ENCODE measurements at regions not wholly inside any gene's neighbourhood (a gene's known extent, or its start where the extent isn't known, plus 50 kb on each side); places are given as distances from the start of the nearest gene placed in this dataset.

GRCh38 chr4:20480165-20480947 is 219.9 kb upstream of the PACRGL start:
- DNase-seq (ENCODE audit: low read depth, low spot score) = no peak
- no peaks in the 10 kb centered on the region for H3K9me1 ChIP-seq (replicated peaks; ENCODE audit: control insufficient read depth, extremely low read depth, insufficient read depth, low read length)
- dilution Hi-C loops (cut with MboI; ENCODE audit: extremely low pct_ligation_motif_present, low sequenced_read_pairs) = no loop called here
- no peaks in the 10 kb centered on the region for H3K79me2 ChIP-seq (ENCODE audit: control insufficient read depth, insufficient read depth, low read length)
- H3K27ac ChIP-seq (ENCODE audit: insufficient read depth, low read depth, low read length) = no peak overlapping the region
- no peak overlapping the region for H3K9ac ChIP-seq (replicated peaks; ENCODE audit: extremely low read depth, insufficient read depth, low read length)
- H3K4me2 ChIP-seq (ENCODE audit: insufficient read depth, low read length) = no peak overlapping the region
- H3K4me1 ChIP-seq (ENCODE audit: control insufficient read depth, extremely low read depth, insufficient read depth, low read length) = no peaks in the 10 kb centered on the region
- no peak for TF ChIP-seq CTCF (IDR thresholded peaks at IDR 0.05; ENCODE audit: extremely low read depth in 1 of 2, insufficient read depth in 1 of 2, low read depth in 1 of 2, low read length in 2 of 2)
- no peak for TF ChIP-seq EZH2 (IDR thresholded peaks at IDR 0.05; ENCODE audit: borderline replicate concordance, low read depth, low read length, severe bottlenecking)
- TF ChIP-seq, protein P1, sequence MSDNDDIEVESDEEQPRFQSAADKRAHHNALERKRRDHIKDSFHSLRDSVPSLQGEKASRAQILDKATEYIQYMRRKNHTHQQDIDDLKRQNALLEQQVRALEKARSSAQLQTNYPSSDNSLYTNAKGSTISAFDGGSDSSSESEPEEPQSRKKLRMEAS (IDR thresholded peaks at IDR 0.05; ENCODE audit: insufficient read depth, insufficient read length) = no peak
- TF ChIP-seq POLR2AphosphoS5 (IDR thresholded peaks at IDR 0.05; ENCODE audit: insufficient read depth, low read depth, low read length) = no peak
- TF ChIP-seq MYC (IDR thresholded peaks at IDR 0.05; ENCODE audit: low read depth, low read length) = no peak
- TF ChIP-seq POLR2A (IDR thresholded peaks at IDR 0.05; ENCODE audit: low read depth, low read length) = no peak
- no peak for TF ChIP-seq JUN (IDR thresholded peaks at IDR 0.05; ENCODE audit: borderline replicate concordance, insufficient read depth, insufficient read length, low read depth)
- TF ChIP-seq FOS (IDR thresholded peaks at IDR 0.05; ENCODE audit: borderline replicate concordance, insufficient read depth, low read length) = no peak
- TF ChIP-seq GATA2 (IDR thresholded peaks at IDR 0.05; ENCODE audit: insufficient read depth, insufficient read length, low read depth, low read length) = no peak
- no peak overlapping the region for H2AFZ ChIP-seq (ENCODE audit: low read depth, low read length)
- no peak overlapping the region for H3K4me3 ChIP-seq (replicated peaks in 1 of 3; ENCODE audit: insufficient read depth in 1 of 3, low read depth in 1 of 3, low read length in 3 of 3)
- intact Hi-C loops (cut with micrococcal nuclease) = no loop called here
- no peaks in the 10 kb centered on the region for H3K9me3 ChIP-seq (replicated peaks; ENCODE audit: control insufficient read depth, insufficient read depth, low read length)
- H4K20me1 ChIP-seq (replicated peaks; ENCODE audit: control insufficient read depth, extremely low read depth, insufficient read depth, low read length) = no peaks in the 10 kb centered on the region
- BruUV-seq (replicated peaks) = no TSS peak
- ChIA-PET CTCF (interaction anchor here (0.8 to 1.4 kb wide), 4 partner anchors 11 to 44 kb away, joined by 3 to 4 read pairs (median 3); no protein-coding TSS in a partner anchor), POLR2A (no interaction called here)
- FAIRE-seq = no peak
- no peaks in the 10 kb centered on the region for H3K36me3 ChIP-seq (ENCODE audit: control insufficient read depth in 2 of 2, extremely low read depth in 1 of 2, insufficient read depth in 2 of 2, low read length in 2 of 2)
- H3K27me3 ChIP-seq (ENCODE audit: control insufficient read depth in 2 of 2, insufficient read depth in 2 of 2, low read length in 2 of 2) = no peaks in the 10 kb centered on the region

Data from endothelial cell of umbilical vein (primary cell).